NCI-H2081 treated with DMSO at 0.1 percent for 48 hours (cell line): ENCODE measurements at regions not wholly inside any gene's neighbourhood (a gene's known extent, or its start where the extent isn't known, plus 50 kb on each side); places are given as distances from the start of the nearest gene placed in this dataset.

ENCODE experiments used
- DNase-seq: peaks from one replicate; lab custom pipeline; 2025; lab: John Stamatoyannopoulos, UW

GRCh38 chr3:110542552-110543150, 529.0 kb upstream of the NECTIN3 start:
- DNase-seq = no peak

GRCh38 chr3:110544730-110545129, 526.9 kb upstream of the NECTIN3 start:
- DNase-seq = no peak

GRCh38 chr3:110550511-110550910, 521.1 kb upstream of the NECTIN3 start:
- no peak for DNase-seq

GRCh38 chr3:110562621-110563020, 509.0 kb upstream of the NECTIN3 start:
- DNase-seq = no peak

GRCh38 chr3:110564674-110565073, 506.9 kb upstream of the NECTIN3 start:
- no peak for DNase-seq

GRCh38 chr3:110567029-110567428, 504.6 kb upstream of the NECTIN3 start:
- no peak for DNase-seq

- DNase-seq = no peak
These were observed 503.4 kb upstream of the NECTIN3 start for GRCh38 chr3:110568246-110568645.

GRCh38 chr3:110569073-110569472, 502.5 kb upstream of the NECTIN3 start:
- no peak for DNase-seq

GRCh38 chr3:110575702-110576101, 495.9 kb upstream of the NECTIN3 start:
- no peak for DNase-seq

- DNase-seq = no peak
These were observed 494.7 kb upstream of the NECTIN3 start for GRCh38 chr3:110576960-110577359.

- DNase-seq = no peak
These were observed 493.8 kb upstream of the NECTIN3 start for GRCh38 chr3:110577854-110578253.

- DNase-seq = no peak
These were observed 491.6 kb upstream of the NECTIN3 start for GRCh38 chr3:110579840-110580550.

GRCh38 chr3:110583373-110583935, 488.2 kb upstream of the NECTIN3 start:
- DNase-seq = no peak

GRCh38 chr3:110588906-110589305, 482.7 kb upstream of the NECTIN3 start:
- DNase-seq = no peak

- DNase-seq = no peak
These were observed 482.3 kb upstream of the NECTIN3 start for GRCh38 chr3:110589341-110589740.

GRCh38 chr3:110593749-110594148, 477.9 kb upstream of the NECTIN3 start:
- DNase-seq = no peak

GRCh38 chr3:110598847-110599490, 472.6 kb upstream of the NECTIN3 start:
- DNase-seq = no peak

- no peak for DNase-seq
These were observed 463.1 kb upstream of the NECTIN3 start for GRCh38 chr3:110608566-110608965.

GRCh38 chr3:110612045-110612444, 459.6 kb upstream of the NECTIN3 start:
- no peak for DNase-seq

- no peak for DNase-seq
These were observed 457.4 kb upstream of the NECTIN3 start for GRCh38 chr3:110614186-110614585.

GRCh38 chr3:110615454-110615853, 456.2 kb upstream of the NECTIN3 start:
- DNase-seq = no peak

- peak; percentile 9 for DNase-seq
These were observed 452.9 kb upstream of the NECTIN3 start for GRCh38 chr3:110618512-110619226.
